Body of pancreas (tissue), 4 donors: ENCODE measurements at regions not wholly inside any gene's neighbourhood (a gene's known extent, or its start where the extent isn't known, plus 50 kb on each side); places are given as distances from the start of the nearest gene placed in this dataset.
A peak's percentile ranks its signal among the peaks of the same experiment; 100 is the strongest.

Source experiments
- ATAC-seq: fragments of 150-250 bp; one replicate; pipeline ENCODE4 v1.9.1; 2016
- DNase-seq, 4 donors: peaks; one replicate each; pipeline ENCODE4 v3.0.0-alpha.2; 2019
- H3K27ac ChIP-seq, 4 donors: fragments of 200-600 bp; sonication (generic); 1 replicate in 3 of 4; 2 replicates in 1 of 4; pipeline versions ENCODE4 v1.5.1 to v1.6.1; 2016 to 2019; ENCODE audit warnings: mild to moderate bottlenecking in 1 of 4, mixed read lengths in 1 of 4, moderate library complexity in 1 of 4
- H3K27me3 ChIP-seq, 2 donors: fragments of 200-600 bp; sonication (generic); one replicate each; pipeline ENCODE4 v1.6.0; 2016; ENCODE audit warnings: mild to moderate bottlenecking in 1 of 2
- H3K36me3 ChIP-seq, 2 donors: fragments of 200-600 bp; sonication (generic); replicated peaks in 1 of 2; 2 replicates each; pipeline ENCODE4 v1.5.1; 2016; ENCODE audit warnings: low read depth in 2 of 2; ENCODE audit not compliant: insufficient read depth in 1 of 2
- H3K4me1 ChIP-seq: fragments of 200-600 bp; sonication (generic); one replicate; pipeline ENCODE4 v1.6.0; 2016
- H3K4me3 ChIP-seq, 2 donors: fragments of 200-600 bp; sonication (generic); 1 replicate in 1 of 2; 2 replicates in 1 of 2; pipeline ENCODE4 v1.5.1; 2016 to 2019
- H3K9me3 ChIP-seq, 3 donors: fragments of 200-600 bp; sonication (generic); 1 replicate in 2 of 3; 2 replicates in 1 of 3; pipeline ENCODE4 v1.5.1; 2016
- POLR2A ChIP-seq, 3 donors: fragments of 450-650 bp; IDR thresholded peaks; one replicate each; pipeline ENCODE4 v1.6.1; 2016; ENCODE audit warnings: antibody characterized with exemption in 3 of 3, mild to moderate bottlenecking in 2 of 3
- WGBS, 2 donors: methylation state at CpG; one replicate each; pipeline ENCODE4 v1.1.5; 2017; 5-methylcytosine and 5-hydroxymethylcytosine counted together
- intact Hi-C: fragments of 100-400 bp; cut with DNase I; formaldehyde crosslinking; loops from one replicate; pipeline ENCODE4 v1.15.1; 2023
- TF ChIP-seq, protein P1 (sequence below), 7 experiments: fragments of 450-650 bp in 4 of 7; fragments of 200-600 bp in 3 of 7; sonication (generic) in 3 of 7; IDR thresholded peaks; one replicate each; pipeline ENCODE4 v1.5.1; 2016 to 2019; ENCODE audit warnings: antibody characterized with exemption in 7 of 7

GRCh38 chr10:80697926-80698325 lies 160.2 kb downstream of the SH2D4B start:
- no peak for ATAC-seq
- DNase-seq = no peak
- WGBS, 2 donors = 59 to 60% methylated on average over 1 to 2 of the region's 2 CpGs

GRCh38 chr10:80699602-80700039 lies 161.9 kb downstream of the SH2D4B start:
- WGBS, 2 donors = 13 to 50% methylated on average over 2 to 14 of the region's 14 CpGs
- Histone ChIP-seq H3K9me3 (no peaks in the 10 kb centered on the region), H3K36me3 (no peaks in the 10 kb centered on the region), H3K27ac (no peak overlapping the region), H3K4me3 (no peak overlapping the region), H3K4me1 (no peaks in the 10 kb centered on the region), H3K27me3 (no peaks in the 10 kb centered on the region)
- intact Hi-C loops = no loop called here
- no peak for TF ChIP-seq POLR2A (IDR thresholded peaks at IDR 0.05)
- TF ChIP-seq, protein P1, sequence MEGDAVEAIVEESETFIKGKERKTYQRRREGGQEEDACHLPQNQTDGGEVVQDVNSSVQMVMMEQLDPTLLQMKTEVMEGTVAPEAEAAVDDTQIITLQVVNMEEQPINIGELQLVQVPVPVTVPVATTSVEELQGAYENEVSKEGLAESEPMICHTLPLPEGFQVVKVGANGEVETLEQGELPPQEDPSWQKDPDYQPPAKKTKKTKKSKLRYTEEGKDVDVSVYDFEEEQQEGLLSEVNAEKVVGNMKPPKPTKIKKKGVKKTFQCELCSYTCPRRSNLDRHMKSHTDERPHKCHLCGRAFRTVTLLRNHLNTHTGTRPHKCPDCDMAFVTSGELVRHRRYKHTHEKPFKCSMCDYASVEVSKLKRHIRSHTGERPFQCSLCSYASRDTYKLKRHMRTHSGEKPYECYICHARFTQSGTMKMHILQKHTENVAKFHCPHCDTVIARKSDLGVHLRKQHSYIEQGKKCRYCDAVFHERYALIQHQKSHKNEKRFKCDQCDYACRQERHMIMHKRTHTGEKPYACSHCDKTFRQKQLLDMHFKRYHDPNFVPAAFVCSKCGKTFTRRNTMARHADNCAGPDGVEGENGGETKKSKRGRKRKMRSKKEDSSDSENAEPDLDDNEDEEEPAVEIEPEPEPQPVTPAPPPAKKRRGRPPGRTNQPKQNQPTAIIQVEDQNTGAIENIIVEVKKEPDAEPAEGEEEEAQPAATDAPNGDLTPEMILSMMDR (IDR thresholded peaks at IDR 0.05) = peak; percentile 59 to 79 (median 66)
- DNase-seq (peak; percentile 69 to 77 (median 74)), ATAC-seq (peak; percentile 78)

More at GRCh38 chr10:80697926-80698325, 160.2 kb downstream of the SH2D4B start:
- no peak for TF ChIP-seq POLR2A (IDR thresholded peaks at IDR 0.05)
- TF ChIP-seq, protein P1 (IDR thresholded peaks at IDR 0.05) = no peak
- Histone ChIP-seq H3K4me1 (no peaks in the 10 kb centered on the region), H3K4me3 (no peak overlapping the region), H3K9me3 (no peaks in the 10 kb centered on the region), H3K36me3 (no peaks in the 10 kb centered on the region), H3K27me3 (no peaks in the 10 kb centered on the region), H3K27ac (no peak overlapping the region)
- intact Hi-C loops = no loop called here

DNA sequence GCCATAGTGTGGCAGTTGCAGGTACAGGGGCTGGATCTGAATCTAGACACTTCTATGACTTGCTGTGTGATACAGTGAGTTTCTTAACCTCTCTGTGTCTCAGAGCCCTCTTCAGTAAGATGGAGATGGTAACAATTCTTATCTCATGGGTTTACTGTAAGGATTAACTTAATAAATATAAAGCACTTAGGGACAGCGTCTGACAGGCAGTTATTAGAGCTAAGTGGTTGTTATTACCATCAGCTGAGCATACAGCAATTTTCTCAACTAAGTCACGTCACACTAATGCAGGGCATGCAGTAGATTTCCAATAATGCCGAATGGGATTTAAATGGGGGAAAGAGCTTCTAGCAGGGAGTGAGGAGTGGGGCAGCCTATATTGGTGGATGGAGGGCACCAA lies 162.6 kb downstream of the SH2D4B start:
- Histone ChIP-seq H3K36me3 (no peaks in the 10 kb centered on the region), H3K4me3 (no peak overlapping the region), H3K27ac (no peak overlapping the region), H3K4me1 (no peaks in the 10 kb centered on the region), H3K9me3 (no peaks in the 10 kb centered on the region), H3K27me3 (no peaks in the 10 kb centered on the region)
- TF ChIP-seq, protein P1 (IDR thresholded peaks at IDR 0.05) = no peak
- TF ChIP-seq POLR2A (IDR thresholded peaks at IDR 0.05) = no peak
- 53 to 57% methylated on average over 3 of the region's 3 CpGs for WGBS, 2 donors
- no peak for DNase-seq
- ATAC-seq = no peak
- intact Hi-C loops = no loop called here

GRCh38 chr10:80700760-80701444 lies 163.2 kb downstream of the SH2D4B start:
- ATAC-seq (no peak), DNase-seq (no peak)
- Histone ChIP-seq H3K4me3 (no peak overlapping the region), H3K4me1 (no peaks in the 10 kb centered on the region), H3K27ac (no peak overlapping the region), H3K36me3 (no peaks in the 10 kb centered on the region), H3K9me3 (no peaks in the 10 kb centered on the region), H3K27me3 (no peaks in the 10 kb centered on the region)
- WGBS, 2 donors = 69 to 70% methylated on average over 8 of the region's 8 CpGs
- intact Hi-C loops = no loop called here
- TF ChIP-seq, protein P1 (IDR thresholded peaks at IDR 0.05) = no peak
- TF ChIP-seq POLR2A (IDR thresholded peaks at IDR 0.05) = no peak

GRCh38 chr10:80701706-80702105 lies 164.0 kb downstream of the SH2D4B start:
- no peak for ATAC-seq
- intact Hi-C loops = no loop called here
- Histone ChIP-seq H3K9me3 (no peaks in the 10 kb centered on the region), H3K4me1 (no peaks in the 10 kb centered on the region), H3K4me3 (no peak overlapping the region), H3K36me3 (no peaks in the 10 kb centered on the region), H3K27me3 (no peaks in the 10 kb centered on the region), H3K27ac (no peak overlapping the region)
- 47 to 62% methylated on average over 2 of the region's 2 CpGs for WGBS, 2 donors
- TF ChIP-seq, protein P1 (IDR thresholded peaks at IDR 0.05) = no peak
- no peak for TF ChIP-seq POLR2A (IDR thresholded peaks at IDR 0.05)
- DNase-seq = no peak
